Stimulated activated CD4-positive, alpha-beta T cell treated with anti-CD3 and anti-CD28 coated beads, Interleukin-1b, Interleukin-23, amount 100 ng/mL, for 48 hours (primary cell): ENCODE measurements at regions not wholly inside any gene's neighbourhood (a gene's known extent, or its start where the extent isn't known, plus 50 kb on each side); places are given as distances from the start of the nearest gene placed in this dataset.

Experiments used
- DNase-seq: peaks from one replicate; pipeline ENCODE4 v3.0.0-alpha.2; 2020

- no peak for DNase-seq
Measured at GRCh38 chr2:122583159-122583917, 827.9 kb downstream of the TSN start.

GRCh38 chr2:122590524-122590923, 835.1 kb downstream of the TSN start:
- no peak for DNase-seq

- DNase-seq = no peak
Measured at GRCh38 chr2:122595065-122595464, 839.6 kb downstream of the TSN start.

DNA sequence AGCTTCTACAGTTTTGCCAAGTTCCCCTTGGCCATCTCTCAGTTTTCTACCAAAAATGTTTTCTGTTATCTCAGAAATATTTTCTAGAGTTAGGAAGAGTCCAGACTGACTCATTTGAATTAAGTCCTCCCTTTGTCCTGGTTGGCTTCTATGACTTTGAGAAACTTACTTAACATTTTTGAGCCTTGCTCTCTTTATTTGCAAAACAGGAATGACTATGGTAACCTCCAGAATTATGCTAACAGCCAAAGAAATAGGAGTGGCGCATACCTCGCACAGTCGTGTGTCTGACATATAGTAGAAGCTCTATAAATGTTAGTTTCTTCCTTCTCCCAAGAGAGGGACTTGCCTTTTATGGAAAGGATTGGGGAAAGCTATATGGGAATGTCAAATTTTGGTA, 841.1 kb downstream of the TSN start:
- DNase-seq = no peak

DNA sequence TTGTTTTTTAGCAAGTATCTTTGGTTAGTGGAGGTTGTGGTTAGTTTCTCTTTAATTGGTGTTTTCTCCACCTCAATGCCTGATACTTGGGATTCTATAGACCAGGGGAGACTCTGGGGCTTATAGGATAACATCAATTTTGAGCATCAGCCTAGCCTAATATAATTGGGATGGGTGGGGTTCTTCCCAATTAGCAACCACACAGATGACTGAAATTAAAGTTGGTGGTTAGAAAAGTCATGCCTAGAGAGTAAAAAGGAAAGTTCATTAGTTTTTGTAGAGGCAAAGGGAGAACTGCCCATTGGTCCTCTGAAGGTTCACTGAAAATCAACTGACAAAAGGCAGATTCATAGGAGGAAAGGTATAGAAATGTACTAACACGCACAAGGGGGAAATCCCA, 843.3 kb downstream of the TSN start:
- DNase-seq = no peak

DNA sequence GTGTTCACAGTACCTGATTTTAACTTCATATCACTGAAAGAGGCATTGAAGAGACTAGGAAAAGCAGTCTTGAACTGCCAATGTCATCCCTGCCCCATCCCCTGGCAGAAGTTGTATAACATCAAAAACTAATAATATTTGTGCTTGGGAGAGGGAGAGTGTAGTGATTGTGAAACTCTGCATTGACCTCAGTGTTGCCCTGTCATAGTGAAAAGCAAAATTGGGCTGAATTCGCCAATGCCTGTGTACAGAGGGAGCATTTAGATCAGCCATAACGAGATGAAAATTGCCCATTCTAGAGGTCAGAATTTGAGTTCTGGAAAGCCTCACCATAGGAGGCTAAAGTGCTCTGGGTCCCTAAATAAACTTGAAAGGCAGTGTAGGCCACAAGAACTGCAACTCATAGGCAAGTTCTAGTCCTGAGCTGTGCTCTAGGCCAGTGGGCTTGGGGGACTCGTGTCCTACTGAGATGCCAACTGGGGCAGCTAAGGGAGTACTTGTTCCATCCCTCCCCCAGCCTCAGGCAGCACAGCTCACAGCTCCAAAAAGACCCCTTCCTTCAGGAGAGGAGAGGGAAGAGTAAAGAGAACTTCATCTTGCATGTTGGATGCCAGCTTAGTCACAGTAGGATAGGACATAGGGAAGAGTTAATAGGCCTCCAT, 855.6 kb downstream of the TSN start:
- DNase-seq = no peak

- DNase-seq = no peak
Measured at GRCh38 chr2:122622934-122623333, 867.5 kb downstream of the TSN start.

DNA sequence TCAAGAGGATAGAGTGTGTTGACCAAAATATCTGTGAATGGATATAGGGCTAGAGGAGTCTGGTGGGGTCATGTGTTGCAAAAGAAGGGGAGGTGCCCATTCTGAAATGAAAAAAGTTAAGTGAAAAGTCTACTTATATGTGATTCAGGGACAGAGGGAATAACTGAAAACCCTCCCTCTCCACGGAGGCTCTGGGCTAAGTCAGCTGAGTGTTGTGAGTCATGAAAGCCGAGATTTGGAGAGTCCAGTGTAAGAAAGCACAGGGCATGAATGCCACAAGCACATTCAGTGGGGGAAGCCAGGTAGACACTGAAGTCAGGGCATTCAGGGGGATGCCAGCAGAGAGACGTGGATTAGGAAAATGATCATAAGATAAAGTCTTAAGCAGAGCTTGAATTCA, 871.9 kb downstream of the TSN start:
- DNase-seq = no peak

DNA sequence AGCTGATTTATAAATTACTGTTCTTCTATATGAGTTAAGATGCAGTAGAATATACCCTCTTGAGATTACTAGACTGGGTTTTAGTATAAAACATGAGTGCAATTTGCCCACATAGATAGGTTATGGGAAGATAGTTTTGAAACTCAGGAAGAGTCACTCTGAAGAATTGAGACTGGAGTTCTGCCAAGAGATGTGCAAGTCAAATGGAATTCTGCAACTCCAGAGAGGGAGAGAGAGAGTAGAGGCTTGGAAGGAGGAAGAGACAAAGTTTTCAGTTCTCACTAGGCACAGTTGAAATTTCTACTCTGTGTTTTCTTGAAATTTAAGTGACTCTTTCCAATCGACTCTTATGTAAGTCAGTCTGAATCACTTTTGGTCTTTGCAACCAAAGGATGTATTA, 878.8 kb downstream of the TSN start:
- DNase-seq = no peak

- no peak for DNase-seq
Measured at GRCh38 chr2:122634920-122635319, 879.5 kb downstream of the TSN start.

DNA sequence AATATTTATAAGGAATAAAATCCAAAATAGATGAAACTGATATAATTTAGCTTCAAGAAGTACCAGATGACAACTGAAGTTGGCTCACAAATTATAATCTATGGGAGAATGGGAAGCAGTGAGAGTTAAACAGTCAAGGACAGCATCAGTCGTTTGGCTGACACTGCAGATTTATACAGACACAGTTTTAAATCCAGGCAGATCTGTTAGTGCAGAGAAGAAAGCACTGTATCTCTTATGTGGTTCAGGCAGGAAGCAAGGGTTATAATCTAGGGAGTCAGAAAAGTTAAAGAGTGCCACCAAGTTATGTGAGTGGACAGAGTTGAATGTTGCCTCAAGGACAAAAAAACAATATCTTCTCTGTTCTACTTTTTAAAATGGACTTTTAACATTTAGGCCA, 880.2 kb downstream of the TSN start:
- DNase-seq = no peak

- DNase-seq = no peak
Measured at GRCh38 chr2:122636097-122636496, 880.6 kb downstream of the TSN start.

DNA sequence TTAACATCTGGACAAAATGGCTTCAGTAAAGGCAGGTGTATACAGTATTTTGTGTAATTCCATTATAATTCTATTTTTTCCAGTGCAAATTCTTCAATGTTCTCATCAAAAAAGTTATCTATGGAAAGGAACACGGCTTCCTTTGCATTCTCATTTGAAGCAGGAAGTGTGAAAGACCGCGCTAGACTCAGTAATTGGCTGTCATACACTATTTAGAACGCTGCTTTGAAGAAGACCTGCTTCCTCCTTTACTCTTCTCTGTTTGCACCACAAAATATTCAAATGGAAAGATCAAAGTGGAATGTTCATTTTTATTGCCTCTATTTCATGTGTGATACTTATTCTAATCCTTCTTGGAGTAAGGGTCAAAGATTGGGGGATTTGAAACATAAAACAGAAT, 883.7 kb downstream of the TSN start:
- no peak for DNase-seq

GRCh38 chr2:122639711-122640110, 884.3 kb downstream of the TSN start:
- DNase-seq = no peak

GRCh38 chr2:122643725-122644329, 888.4 kb downstream of the TSN start:
- DNase-seq = no peak

DNA sequence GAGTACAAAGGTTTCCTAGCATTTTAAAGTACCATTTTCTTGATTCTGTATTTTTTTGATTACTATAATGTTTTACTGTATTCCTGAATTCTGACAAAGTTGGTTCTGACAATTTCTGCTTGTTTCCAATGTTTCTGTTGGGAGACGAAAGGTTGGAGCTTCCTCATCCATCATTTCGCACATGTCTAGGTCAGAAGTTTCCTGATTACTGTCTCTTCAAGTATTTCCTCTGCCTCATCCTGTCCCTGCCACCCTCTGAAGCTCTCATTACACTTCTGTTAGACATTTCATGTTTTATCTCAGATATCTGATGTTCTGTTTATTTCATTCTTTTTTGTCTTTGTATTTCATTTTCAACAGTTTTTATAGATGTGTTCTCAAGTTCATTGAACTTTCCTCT, 895.8 kb downstream of the TSN start:
- no peak for DNase-seq

DNA sequence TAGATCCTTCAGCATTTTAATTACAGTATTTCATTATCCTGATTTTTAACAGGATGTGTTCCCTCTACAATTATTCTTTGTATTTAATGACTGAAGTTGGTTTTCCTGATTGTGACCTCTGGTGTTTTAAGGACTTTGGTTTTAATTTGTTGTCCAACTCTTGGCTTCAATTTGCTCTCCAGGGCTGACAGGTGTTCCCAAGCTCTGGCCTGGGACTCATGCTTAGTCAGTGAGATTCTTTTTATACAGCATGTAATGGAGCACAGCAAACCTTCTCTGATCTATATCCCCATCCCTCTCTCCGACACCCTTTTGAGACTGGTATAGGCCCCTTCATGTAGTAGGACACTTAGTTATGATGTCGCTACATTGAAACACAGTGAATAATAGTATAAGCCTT, 896.3 kb downstream of the TSN start:
- DNase-seq = no peak

- DNase-seq = no peak
Measured at GRCh38 chr2:122652670-122653069, 897.2 kb downstream of the TSN start.

DNA sequence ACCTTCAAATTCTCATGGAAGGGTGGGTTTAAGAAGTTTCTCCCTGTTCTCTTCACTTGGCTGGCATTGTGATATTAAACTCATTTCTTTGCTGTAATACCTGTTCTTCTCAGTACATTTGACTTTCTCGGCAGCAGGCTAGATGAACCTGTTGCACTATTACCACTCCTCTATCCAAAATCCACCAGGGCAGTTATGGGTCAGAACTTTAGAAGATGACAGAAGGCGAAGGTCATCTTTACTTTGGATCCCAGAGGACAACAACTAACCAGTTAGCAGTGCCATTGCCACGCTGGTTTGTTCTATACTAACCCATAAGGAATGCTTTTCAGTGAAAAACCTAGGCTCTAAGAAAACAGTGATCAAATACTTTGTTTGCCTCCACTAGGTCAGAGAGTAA, 901.0 kb downstream of the TSN start:
- no peak for DNase-seq

DNA sequence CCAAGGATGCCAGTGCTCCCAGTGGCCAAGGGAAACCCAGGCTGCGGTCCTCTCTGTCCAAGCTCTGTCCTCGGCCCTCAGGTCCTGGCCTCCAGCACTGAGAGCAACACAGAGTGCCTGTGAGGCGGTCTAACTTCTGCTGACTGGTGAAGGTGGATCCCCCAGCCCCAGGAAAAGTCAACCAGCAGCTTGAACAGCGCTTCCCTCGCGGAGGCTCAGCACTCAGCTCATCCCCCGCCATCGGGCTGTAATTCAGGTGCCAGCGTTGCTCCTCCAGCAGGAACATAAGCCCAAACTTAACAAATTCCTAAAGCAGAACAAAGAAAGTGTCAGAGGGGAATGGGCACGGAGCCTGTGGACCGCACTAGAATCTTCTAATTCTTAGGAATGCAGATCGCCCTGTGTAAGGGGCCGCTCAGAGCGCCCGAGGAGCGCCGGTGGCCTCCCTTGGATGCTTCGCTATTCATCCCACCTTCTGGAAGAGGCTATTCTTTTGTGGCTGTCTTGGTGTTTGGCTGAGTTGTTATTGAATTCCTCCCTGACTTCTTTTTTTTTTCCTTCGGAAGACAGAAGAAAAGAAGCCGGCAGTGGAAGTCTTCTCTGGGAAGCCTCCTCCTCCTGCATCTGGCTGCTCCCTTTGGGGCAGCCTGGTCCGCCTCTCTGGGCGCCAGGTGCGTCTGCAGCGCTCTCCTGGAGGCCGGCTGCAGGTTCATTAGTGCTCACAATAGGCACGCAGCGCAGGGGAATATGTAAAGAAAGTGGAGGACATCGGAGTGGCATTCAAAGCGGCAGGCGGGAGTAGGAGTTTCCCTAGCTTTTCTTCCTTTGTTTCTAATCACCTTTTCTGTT, 905.6 kb downstream of the TSN start:
- DNase-seq = no peak

DNA sequence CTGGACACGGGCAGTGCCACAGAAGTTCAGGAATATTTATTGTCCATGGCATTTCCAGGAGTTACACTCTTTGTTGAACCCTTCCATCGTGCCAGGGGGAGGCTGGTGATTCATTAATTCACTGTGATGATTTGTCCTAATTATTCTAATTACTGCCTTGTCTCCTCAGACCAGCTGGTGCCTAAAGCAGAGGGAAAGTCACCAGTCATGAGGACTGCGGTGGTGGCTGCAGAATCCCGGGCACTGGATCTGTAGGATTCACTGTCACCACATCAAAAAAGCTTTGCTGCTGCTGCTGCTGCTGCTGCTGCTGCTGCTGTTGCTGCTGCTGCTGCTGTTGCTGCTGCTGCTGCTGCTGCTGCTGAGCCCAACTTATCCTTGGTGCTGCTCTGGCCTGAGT, 908.2 kb downstream of the TSN start:
- no peak for DNase-seq

GRCh38 chr2:122669627-122670026, 914.2 kb downstream of the TSN start:
- no peak for DNase-seq

GRCh38 chr2:122670897-122671296, 915.4 kb downstream of the TSN start:
- no peak for DNase-seq

GRCh38 chr2:122680662-122681061, 925.2 kb downstream of the TSN start:
- no peak for DNase-seq
